ENCODE measurements at regions not wholly inside any gene's neighbourhood (a gene's known extent, or its start where the extent isn't known, plus 50 kb on each side); places are given as distances from the start of the nearest gene placed in this dataset.

- TF ChIP-seq MAZ (IDR thresholded peaks at IDR 0.05; ENCODE audit: borderline replicate concordance, low read depth, low read length): no peak
- TF ChIP-seq POLR2A (IDR thresholded peaks at IDR 0.05; ENCODE audit: low read length): no peak
- no peak for TF ChIP-seq RAD21 (conservative IDR thresholded peaks at IDR 0.05 in 1 of 2, IDR thresholded peaks at IDR 0.05 in 1 of 2)
- TF ChIP-seq RFX5 (IDR thresholded peaks at IDR 0.05): no peak
- TF ChIP-seq HDAC2 (IDR thresholded peaks at IDR 0.05): no peak
- no peak for TF ChIP-seq USF2 (IDR thresholded peaks at IDR 0.05)
- no peak for TF ChIP-seq CTCF (IDR thresholded peaks at IDR 0.05)
- TF ChIP-seq TP53 (CRISPR knock-in tag; IDR thresholded peaks at IDR 0.05): no peak
- no peak for TF ChIP-seq MYC (IDR thresholded peaks at IDR 0.05; ENCODE audit: borderline replicate concordance, low read length)
- TF ChIP-seq, protein P1, sequence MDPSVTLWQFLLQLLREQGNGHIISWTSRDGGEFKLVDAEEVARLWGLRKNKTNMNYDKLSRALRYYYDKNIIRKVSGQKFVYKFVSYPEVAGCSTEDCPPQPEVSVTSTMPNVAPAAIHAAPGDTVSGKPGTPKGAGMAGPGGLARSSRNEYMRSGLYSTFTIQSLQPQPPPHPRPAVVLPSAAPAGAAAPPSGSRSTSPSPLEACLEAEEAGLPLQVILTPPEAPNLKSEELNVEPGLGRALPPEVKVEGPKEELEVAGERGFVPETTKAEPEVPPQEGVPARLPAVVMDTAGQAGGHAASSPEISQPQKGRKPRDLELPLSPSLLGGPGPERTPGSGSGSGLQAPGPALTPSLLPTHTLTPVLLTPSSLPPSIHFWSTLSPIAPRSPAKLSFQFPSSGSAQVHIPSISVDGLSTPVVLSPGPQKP (IDR thresholded peaks at IDR 0.05; ENCODE audit: low read depth, low read length): no peak
These were observed 2574.0 kb upstream of the TPTE start for GRCh38 chr21:7947422-7947821.

Data from A549 (cell line).